Fibroblast of mammary gland (primary cell): ENCODE measurements at regions not wholly inside any gene's neighbourhood (a gene's known extent, or its start where the extent isn't known, plus 50 kb on each side); places are given as distances from the start of the nearest gene placed in this dataset.

Experiments
- DNase-seq: peaks from one replicate; pipeline ENCODE4 v3.0.0-alpha.2; 2010; ENCODE audit warnings: low read depth
- H3K4me3 ChIP-seq: 2 replicates; pipeline ENCODE4 v1.5.1; 2011; ENCODE audit warnings: low read depth, mild to moderate bottlenecking, low read length, moderate library complexity; ENCODE audit not compliant: control insufficient read depth
- TF ChIP-seq, protein P1 (sequence below): conservative IDR thresholded peaks from 2 replicates; pipeline ENCODE4 v1.5.1; 2011; ENCODE audit warnings: low read depth, low read length, inconsistent platforms; ENCODE audit not compliant: control insufficient read depth, insufficient read depth

DNA sequence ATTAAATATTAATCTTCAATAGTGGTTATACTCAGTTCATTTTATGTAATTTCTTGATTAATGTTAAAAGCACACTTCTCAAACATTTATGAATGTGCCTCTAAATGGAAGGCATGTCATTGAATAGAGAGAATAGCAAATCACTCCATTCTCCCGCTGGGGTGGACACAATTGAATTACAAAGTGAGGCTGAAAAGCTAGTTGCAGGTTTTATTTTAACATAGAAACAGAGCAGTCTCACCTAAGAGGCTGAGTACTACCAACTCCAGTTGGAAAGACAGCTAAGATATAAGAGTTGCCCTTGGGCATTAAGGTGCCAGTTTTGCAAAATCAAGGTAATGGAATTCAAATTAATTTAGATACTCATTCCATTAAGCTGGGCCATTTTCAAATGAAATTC, 147.2 kb downstream of the PCSK1 start:
- no peak for DNase-seq
- H3K4me3 ChIP-seq, result no peak overlapping the region
- TF ChIP-seq, protein P1, sequence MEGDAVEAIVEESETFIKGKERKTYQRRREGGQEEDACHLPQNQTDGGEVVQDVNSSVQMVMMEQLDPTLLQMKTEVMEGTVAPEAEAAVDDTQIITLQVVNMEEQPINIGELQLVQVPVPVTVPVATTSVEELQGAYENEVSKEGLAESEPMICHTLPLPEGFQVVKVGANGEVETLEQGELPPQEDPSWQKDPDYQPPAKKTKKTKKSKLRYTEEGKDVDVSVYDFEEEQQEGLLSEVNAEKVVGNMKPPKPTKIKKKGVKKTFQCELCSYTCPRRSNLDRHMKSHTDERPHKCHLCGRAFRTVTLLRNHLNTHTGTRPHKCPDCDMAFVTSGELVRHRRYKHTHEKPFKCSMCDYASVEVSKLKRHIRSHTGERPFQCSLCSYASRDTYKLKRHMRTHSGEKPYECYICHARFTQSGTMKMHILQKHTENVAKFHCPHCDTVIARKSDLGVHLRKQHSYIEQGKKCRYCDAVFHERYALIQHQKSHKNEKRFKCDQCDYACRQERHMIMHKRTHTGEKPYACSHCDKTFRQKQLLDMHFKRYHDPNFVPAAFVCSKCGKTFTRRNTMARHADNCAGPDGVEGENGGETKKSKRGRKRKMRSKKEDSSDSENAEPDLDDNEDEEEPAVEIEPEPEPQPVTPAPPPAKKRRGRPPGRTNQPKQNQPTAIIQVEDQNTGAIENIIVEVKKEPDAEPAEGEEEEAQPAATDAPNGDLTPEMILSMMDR, result no peak

DNA sequence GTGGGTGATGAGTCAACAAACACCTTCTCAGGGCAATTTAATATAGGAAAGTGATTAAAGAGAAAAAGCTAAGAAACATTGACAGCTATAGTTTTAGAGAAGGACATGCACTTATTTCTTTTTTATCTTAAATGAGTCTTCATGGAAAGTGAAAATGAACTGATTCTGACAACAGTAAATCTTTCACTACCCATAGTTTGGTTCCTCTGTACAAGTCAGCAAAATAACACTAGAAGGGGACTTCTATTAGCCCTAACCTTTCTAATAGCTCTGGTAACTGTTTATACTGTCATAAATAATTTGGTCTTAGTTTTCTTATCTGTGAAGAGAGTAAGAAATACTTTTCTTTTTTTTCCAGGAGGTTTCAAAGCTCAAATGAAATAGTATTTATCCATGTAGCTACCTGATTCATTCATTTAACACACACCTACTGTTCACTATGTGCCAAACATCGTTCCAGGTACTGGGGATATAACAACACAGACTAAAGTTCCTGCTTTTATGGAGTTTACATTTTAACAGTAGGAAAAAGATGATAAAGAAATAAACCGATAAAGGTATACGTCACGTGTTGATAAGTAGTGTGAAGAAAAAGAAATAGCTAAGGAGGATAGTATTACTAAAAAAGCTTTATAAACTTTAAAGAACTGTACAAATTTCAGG, 148.2 kb downstream of the PCSK1 start:
- no peak for DNase-seq
- TF ChIP-seq, protein P1, result no peak
- H3K4me3 ChIP-seq, result no peak overlapping the region

DNA sequence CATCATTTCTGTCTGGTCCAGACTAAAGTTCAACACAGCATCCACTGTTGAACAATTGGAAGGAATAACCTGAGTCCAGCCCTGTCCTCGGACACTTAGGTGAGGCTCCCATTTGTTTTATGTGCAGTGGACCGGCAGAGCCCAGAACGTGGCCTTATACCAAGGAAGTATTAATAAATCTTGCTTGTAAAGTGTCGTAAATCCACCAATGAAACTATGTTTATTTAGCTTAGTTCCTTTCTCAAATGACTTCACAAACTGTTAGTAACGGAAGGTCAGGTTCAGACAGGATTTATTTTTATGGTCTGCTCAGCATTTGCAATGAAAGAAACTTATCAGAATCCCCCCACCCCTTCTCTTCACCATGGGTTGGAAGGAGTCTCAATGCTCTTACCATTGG, 149.5 kb downstream of the PCSK1 start:
- DNase-seq, result no peak
- TF ChIP-seq, protein P1, result no peak
- no peak overlapping the region for H3K4me3 ChIP-seq

DNA sequence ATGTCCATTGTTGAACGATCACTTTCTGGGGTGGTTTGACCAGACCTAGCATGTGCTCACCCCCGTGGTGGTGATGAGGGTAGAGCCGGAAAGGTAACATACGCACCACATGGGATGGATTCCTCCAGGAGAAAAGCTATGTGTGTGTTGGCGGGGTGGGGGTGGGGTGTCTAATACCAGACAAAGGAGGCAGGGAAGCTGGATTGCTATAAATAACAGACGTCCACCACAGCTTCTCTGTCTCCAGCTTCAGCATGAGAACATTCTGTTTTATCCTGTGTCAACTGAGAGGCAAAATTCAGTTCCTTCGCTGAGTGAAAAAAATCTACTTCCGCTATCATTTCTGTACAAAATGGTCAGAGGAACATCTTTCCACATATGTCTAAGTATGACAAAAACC, 151.0 kb downstream of the PCSK1 start:
- no peak overlapping the region for H3K4me3 ChIP-seq
- TF ChIP-seq, protein P1, result no peak
- no peak for DNase-seq

DNA sequence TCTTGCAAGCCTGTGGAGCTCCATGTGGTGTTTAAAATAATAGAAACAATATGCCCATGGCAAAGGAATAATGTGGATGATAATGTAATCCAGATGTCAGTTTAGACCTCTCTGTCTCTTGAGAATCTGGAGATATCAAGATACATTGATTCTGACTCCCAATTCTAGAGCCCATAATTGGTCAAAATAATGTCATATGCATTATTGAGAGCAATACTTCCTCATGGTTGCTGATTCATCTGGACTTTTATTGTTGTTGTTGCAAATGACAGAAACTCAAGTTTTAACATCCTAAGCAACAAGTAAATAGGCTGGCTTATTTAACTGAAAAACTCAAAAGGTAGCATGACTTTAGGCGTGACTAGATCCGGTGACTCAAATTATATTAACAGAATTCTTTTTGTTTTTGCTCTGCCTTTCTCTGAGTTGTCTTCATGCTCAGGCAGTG, 152.1 kb downstream of the PCSK1 start:
- H3K4me3 ChIP-seq, result no peak overlapping the region
- TF ChIP-seq, protein P1, result no peak
- peak; percentile 75 for DNase-seq

DNA sequence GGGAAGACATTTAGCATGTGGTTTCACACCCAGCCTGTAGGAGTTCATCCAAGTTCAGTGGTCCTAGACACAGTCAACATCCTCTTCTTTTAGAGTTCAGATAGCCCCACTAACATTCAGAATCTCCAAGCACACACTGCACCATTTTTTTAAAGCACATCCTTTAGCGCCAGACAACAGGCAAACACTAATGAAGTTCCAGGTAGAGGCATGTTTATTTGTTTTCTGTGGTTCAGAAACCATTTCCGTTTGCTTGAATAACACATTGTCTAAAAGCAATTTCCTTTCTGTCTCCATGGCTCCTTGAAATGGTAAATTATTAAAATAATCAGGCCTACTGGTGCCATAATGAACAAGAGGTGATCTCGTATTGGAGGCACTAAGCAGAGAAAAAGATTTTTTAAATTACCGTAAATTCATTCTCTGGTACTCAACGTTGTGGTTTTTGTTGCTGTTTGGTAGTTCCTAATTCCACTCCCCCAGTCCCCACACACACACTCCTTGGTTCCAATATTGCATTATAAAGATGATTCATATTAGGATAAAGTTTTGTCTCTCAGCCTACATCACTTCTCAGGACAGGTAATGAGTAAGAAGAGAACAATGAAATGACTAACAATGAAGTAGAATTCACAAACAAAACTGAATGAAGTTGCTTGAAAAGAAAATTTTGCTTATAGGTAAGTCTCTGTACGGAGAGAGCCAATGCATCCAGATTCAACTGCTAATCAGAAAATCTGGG, 153.1 kb downstream of the PCSK1 start:
- TF ChIP-seq, protein P1, result no peak
- peak; percentile 79 for DNase-seq
- H3K4me3 ChIP-seq, result no peak overlapping the region
